K562 (cell line): ENCODE measurements at regions not wholly inside any gene's neighbourhood (a gene's known extent, or its start where the extent isn't known, plus 50 kb on each side); places are given as distances from the start of the nearest gene placed in this dataset.

Experiments
- ATAC-seq: fragments of 200-7000 bp; cut with Tn5 transposase; 3 replicates; pipeline ENCODE4 v1.9.1; 2020; ENCODE audit warnings: moderate library complexity
- BruUV-seq: library from RNA; stranded (reverse); fragments of 400-500 nt; replicated peaks from 2 replicates; lab custom pipeline; 2021; lab: Mats Ljungman, UMichigan
- CTCF ChIA-PET: fragments of 300-600 bp; formaldehyde crosslinking; extraction: SDS; loops from one replicate; lab custom pipeline; 2021; ENCODE audit warnings: low intra/inter-chr PET ratio; lab: Yijun Ruan, JAX
- POLR2A ChIA-PET: fragments of 300-600, 350-650 bp; sonication (Branson Sonifier 250); formaldehyde crosslinking; extraction: SDS; loops from one replicate; lab custom pipeline; 2021; ENCODE audit warnings: antibody characterized with exemption, inconsistent platforms; lab: Yijun Ruan, JAX
- DNase-seq, 4 experiments: peaks; one replicate each; pipeline versions ENCODE4 v3.0.0 to v3.0.0-alpha.2; 2011 to 2018; ENCODE audit warnings: low spot score in 3 of 4, mixed read lengths in 3 of 4; ENCODE audit errors: extremely low read depth in 1 of 4
- FAIRE-seq: peaks from 2 replicates; lab custom pipeline; 2011; peaks lifted over from hg19 to GRCh38; lab: Jason Lieb, UNC
- H2AFZ ChIP-seq: 2 replicates; pipeline ENCODE4 v1.6.0; 2011; ENCODE audit warnings: low read depth, low read length, control low read depth, inconsistent platforms
- H3K27ac ChIP-seq: fragments of 200-600 bp; 3 replicates; pipeline ENCODE4 v1.8.0; 2011; ENCODE audit warnings: low read depth, mild to moderate bottlenecking, control low read depth, inconsistent platforms, low read length, moderate library complexity, mixed read lengths; ENCODE audit errors: extremely low read depth
- H3K27me3 ChIP-seq, 2 experiments: fragments of 300-600 bp in 1 of 2; 2 replicates in 1 of 2; 3 replicates in 1 of 2; pipeline versions ENCODE4 v1.6.0 to v1.8.0; 2011; ENCODE audit warnings: inconsistent platforms in 2 of 2, low read length in 2 of 2, mild to moderate bottlenecking in 1 of 2, mixed read lengths in 1 of 2, moderate library complexity in 1 of 2; ENCODE audit not compliant: control insufficient read depth in 2 of 2, insufficient read depth in 2 of 2
- H3K36me3 ChIP-seq: fragments of 300-600 bp; 3 replicates; pipeline ENCODE4 v1.8.0; 2011; ENCODE audit warnings: mild to moderate bottlenecking, low read length, inconsistent platforms; ENCODE audit not compliant: control insufficient read depth, insufficient read depth
- H3K4me1 ChIP-seq, 2 experiments: fragments of 200-600 bp in 1 of 2; replicated peaks in 1 of 2; 2 replicates in 1 of 2; 3 replicates in 1 of 2; pipeline versions ENCODE4 v1.5.1 to v1.8.0; 2011; ENCODE audit warnings: inconsistent platforms in 2 of 2, low read length in 2 of 2, mild to moderate bottlenecking in 1 of 2, mixed read lengths in 1 of 2, moderate library complexity in 1 of 2; ENCODE audit not compliant: control insufficient read depth in 2 of 2, insufficient read depth in 2 of 2
- H3K4me2 ChIP-seq: 2 replicates; pipeline ENCODE4 v1.6.1; 2011; ENCODE audit warnings: low read length, control low read depth, inconsistent platforms, mixed read lengths; ENCODE audit not compliant: insufficient read depth
- H3K4me3 ChIP-seq: fragments of 200-600 bp; sonication (generic), shearing (Covaris generic); 2 replicates; pipeline ENCODE4 v1.5.1; 2016; ENCODE audit warnings: control low read depth, inconsistent platforms
- H3K79me2 ChIP-seq: fragments of 200-600 bp; 3 replicates; pipeline ENCODE4 v1.8.0; 2011; ENCODE audit warnings: low read length, inconsistent platforms; ENCODE audit not compliant: control insufficient read depth, insufficient read depth
- H3K9ac ChIP-seq, 2 experiments: 2 replicates each; pipeline versions ENCODE4 v1.6.0 to v1.6.1; 2011; ENCODE audit warnings: low read depth in 2 of 2, low read length in 2 of 2, control low read depth in 1 of 2, inconsistent platforms in 1 of 2, mild to moderate bottlenecking in 1 of 2, mixed read lengths in 1 of 2; ENCODE audit not compliant: insufficient read depth in 1 of 2
- H3K9me1 ChIP-seq: one replicate; pipeline ENCODE4 v1.6.0; 2011; ENCODE audit warnings: inconsistent platforms, mild to moderate bottlenecking, low read length, moderate library complexity; ENCODE audit not compliant: control insufficient read depth, insufficient read depth
- H3K9me3 ChIP-seq: replicated peaks from 2 replicates; pipeline ENCODE4 v1.5.1; 2011; ENCODE audit warnings: low read depth, low read length, inconsistent platforms; ENCODE audit not compliant: control insufficient read depth, insufficient read depth
- H4K20me1 ChIP-seq: replicated peaks from 2 replicates; pipeline ENCODE4 v1.6.1; 2011; ENCODE audit warnings: low read length, inconsistent platforms, mixed read lengths; ENCODE audit not compliant: control insufficient read depth, insufficient read depth
- CHD1 ChIP-seq: fragments of 200-600 bp; sonication (generic); IDR thresholded peaks from one replicate; pipeline ENCODE4 v1.6.1; 2012; ENCODE audit warnings: mild to moderate bottlenecking, moderate library complexity, low read length, inconsistent platforms
- COPS2 ChIP-seq: fragments of 450-650 bp; conservative IDR thresholded peaks from 2 replicates; pipeline ENCODE4 v1.6.1; 2016; ENCODE audit warnings: mild to moderate bottlenecking, moderate library complexity
- GTF2A2 ChIP-seq: IDR thresholded peaks from 2 replicates; pipeline ENCODE4 v1.6.1; 2016; ENCODE audit warnings: mild to moderate bottlenecking, missing genetic modification characterization, missing compliant biosample characterization
- GTF2E2 ChIP-seq: fragments of 200-800 bp; sonication (Bioruptor generic); IDR thresholded peaks from 2 replicates; pipeline ENCODE4 v1.6.1; 2016; ENCODE audit warnings: missing genetic modification characterization, missing compliant biosample characterization
- HDAC8 ChIP-seq: fragments of 450-650 bp; IDR thresholded peaks from 2 replicates; pipeline ENCODE4 v1.6.1; 2016; ENCODE audit warnings: mild to moderate bottlenecking, missing genetic modification characterization, moderate library complexity, missing compliant biosample characterization
- PHB2 ChIP-seq: fragments of 450-650 bp; IDR thresholded peaks from 2 replicates; pipeline ENCODE4 v1.6.1; 2017; ENCODE audit warnings: low read depth
- PURB ChIP-seq: sonication (generic); formaldehyde crosslinking; IDR thresholded peaks from 2 replicates; pipeline ENCODE4 v1.9.0; 2021; ENCODE audit warnings: low read depth, mild to moderate bottlenecking, missing genetic modification reagents
- RBM15 ChIP-seq: fragments of 200-400 bp; formaldehyde crosslinking; IDR thresholded peaks from 2 replicates; pipeline ENCODE4 v1.6.1; 2018; ENCODE audit warnings: mild to moderate bottlenecking, low read length, moderate library complexity; ENCODE audit not compliant: insufficient read depth
- RUNX1 ChIP-seq: sonication (generic); IDR thresholded peaks from 2 replicates; pipeline ENCODE4 v1.6.1; 2016; ENCODE audit warnings: antibody characterized with exemption, low read depth
- SREBF2 ChIP-seq: sonication (generic); formaldehyde crosslinking; IDR thresholded peaks from 2 replicates; pipeline ENCODE4 v1.4.0; 2020; ENCODE audit warnings: mild to moderate bottlenecking, missing genetic modification reagents
- in situ Hi-C: fragments of 300-500 bp; cut with MboI; formaldehyde crosslinking; loops from 4 replicates; pipeline ENCODE4 v1.15.0; 2018; ENCODE audit warnings: inconsistent platforms, mixed read lengths
- intact Hi-C: fragments of 100-400 bp; cut with micrococcal nuclease; formaldehyde crosslinking; loops from 2 replicates; pipeline ENCODE4 v1.14.2; 2022

DNA sequence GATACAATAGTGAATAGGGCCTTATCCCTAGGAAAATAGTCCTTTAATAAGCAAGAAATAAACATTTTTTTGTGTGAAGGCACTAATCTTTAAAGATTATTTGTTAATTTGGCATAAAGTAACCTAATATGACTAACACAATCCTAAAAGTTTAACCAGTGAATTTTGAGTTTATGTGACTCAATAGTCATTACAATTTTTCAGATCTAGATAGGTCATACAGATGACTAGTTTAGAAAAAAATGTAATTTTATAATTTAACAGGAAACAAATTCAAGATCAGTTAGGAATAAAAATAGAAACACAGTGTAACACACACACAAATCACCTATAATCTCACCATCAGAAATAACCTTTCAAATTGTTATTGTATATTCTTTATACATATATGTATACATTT lies 620.7 kb upstream of the ALCAM start:
- Histone ChIP-seq H3K4me1 (no peaks in the 10 kb centered on the region), H3K79me2 (no peaks in the 10 kb centered on the region), H3K9me3 (no peaks in the 10 kb centered on the region), H3K9ac (no peak overlapping the region), H3K4me3 (no peak overlapping the region), H4K20me1 (no peaks in the 10 kb centered on the region), H3K27ac (no peak overlapping the region), H3K36me3 (no peaks in the 10 kb centered on the region), H3K9me1 (no peaks in the 10 kb centered on the region), H3K4me2 (no peak overlapping the region), H3K27me3 (no peaks in the 10 kb centered on the region), H2AFZ (no peak overlapping the region)
- CTCF ChIA-PET: no interaction called here
- POLR2A ChIA-PET: no interaction called here
- ATAC-seq: no peak
- in situ Hi-C loops: no loop called here
- TF ChIP-seq GTF2E2 (tag) (no peak), COPS2 (no peak), HDAC8 (tag) (no peak), PHB2 (no peak), RUNX1 (no peak), RBM15 (no peak), GTF2A2 (tag) (no peak), CHD1 (no peak), PURB (CRISPR knock-in tag) (no peak), SREBF2 (no peak)
- intact Hi-C loops: no loop called here
- no TSS peak for BruUV-seq
- no peak for DNase-seq
- FAIRE-seq: no peak
